ENCODE measurements at regions not wholly inside any gene's neighbourhood (a gene's known extent, or its start where the extent isn't known, plus 50 kb on each side); places are given as distances from the start of the nearest gene placed in this dataset.

DNA sequence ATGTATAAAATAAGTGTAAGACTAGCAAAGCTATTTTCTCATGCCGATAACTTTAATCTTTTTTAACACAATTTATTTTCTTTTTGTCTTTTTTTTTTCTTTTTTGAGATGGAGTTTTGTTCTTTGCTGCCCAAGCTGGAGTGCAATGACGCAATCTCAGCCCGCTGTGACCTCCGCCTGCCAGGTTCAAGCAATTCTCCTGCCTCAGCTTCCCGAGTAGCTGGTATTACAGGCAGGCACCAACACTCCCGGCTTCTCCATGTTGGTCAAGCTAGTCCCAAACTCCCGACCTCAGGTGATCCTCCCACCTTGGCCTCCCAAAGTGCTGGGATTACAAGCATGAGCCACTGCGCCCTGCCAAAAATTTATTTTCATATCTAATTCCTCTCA is 164.2 kb upstream of the SLIT2 start:
- Mint-ChIP-seq H3K4me3 (ENCODE audit: unreplicated experiment) (no peak overlapping the region), H3K27ac (ENCODE audit: unreplicated experiment) (no peak overlapping the region), H3K9me3 (ENCODE audit: unreplicated experiment) (no peaks in the 10 kb centered on the region), H3K4me1 (ENCODE audit: low read depth, unreplicated experiment) (no peaks in the 10 kb centered on the region), H3K36me3 (ENCODE audit: unreplicated experiment) (no peaks in the 10 kb centered on the region), H3K27me3 (ENCODE audit: unreplicated experiment) (no peaks in the 10 kb centered on the region)
- no peak for DNase-seq
- TF ChIP-seq, protein P1, sequence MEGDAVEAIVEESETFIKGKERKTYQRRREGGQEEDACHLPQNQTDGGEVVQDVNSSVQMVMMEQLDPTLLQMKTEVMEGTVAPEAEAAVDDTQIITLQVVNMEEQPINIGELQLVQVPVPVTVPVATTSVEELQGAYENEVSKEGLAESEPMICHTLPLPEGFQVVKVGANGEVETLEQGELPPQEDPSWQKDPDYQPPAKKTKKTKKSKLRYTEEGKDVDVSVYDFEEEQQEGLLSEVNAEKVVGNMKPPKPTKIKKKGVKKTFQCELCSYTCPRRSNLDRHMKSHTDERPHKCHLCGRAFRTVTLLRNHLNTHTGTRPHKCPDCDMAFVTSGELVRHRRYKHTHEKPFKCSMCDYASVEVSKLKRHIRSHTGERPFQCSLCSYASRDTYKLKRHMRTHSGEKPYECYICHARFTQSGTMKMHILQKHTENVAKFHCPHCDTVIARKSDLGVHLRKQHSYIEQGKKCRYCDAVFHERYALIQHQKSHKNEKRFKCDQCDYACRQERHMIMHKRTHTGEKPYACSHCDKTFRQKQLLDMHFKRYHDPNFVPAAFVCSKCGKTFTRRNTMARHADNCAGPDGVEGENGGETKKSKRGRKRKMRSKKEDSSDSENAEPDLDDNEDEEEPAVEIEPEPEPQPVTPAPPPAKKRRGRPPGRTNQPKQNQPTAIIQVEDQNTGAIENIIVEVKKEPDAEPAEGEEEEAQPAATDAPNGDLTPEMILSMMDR (IDR thresholded peaks at IDR 0.05; ENCODE audit: partially characterized antibody, unreplicated experiment) = no peak

DNA sequence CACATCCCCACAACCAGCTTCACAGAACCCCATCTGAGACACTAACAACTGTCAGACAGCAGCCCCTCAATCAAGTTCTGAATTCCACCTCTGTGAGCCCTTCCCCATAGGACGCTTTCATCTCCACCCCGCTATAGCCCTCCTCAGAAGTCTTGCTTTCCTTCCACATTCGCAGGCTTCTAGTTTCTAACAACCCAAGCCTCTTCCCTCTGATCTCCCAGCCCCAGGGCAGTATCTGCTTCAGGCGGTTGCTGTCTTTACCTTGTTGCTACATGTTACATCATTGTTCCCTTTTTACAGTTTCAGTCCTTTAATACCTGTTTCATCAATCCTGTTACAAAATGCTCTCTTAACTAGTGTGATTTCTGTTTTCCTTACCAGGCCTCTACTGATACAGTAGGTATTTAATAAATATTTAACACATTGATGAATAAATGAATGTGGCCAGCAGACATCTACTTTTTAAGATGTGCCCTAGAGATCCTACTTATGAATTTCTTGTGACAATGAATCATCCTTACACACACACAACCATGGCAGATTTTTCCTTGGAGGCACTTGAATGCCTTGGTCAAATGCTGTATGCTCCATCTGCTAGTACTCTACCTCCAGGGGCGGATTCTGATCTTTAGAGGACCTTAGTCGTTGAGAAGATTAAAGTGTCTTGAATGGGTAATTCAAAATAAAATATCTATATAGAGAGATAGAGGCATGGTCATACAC is 164.7 kb upstream of the SLIT2 start:
- TF ChIP-seq, protein P1 (IDR thresholded peaks at IDR 0.05; ENCODE audit: partially characterized antibody, unreplicated experiment) = no peak
- H3K9me3 Mint-ChIP-seq (ENCODE audit: unreplicated experiment) = no peaks in the 10 kb centered on the region
- H3K27ac Mint-ChIP-seq (ENCODE audit: unreplicated experiment) = no peak overlapping the region
- no peak for DNase-seq
- H3K4me3 Mint-ChIP-seq (ENCODE audit: unreplicated experiment) = no peak overlapping the region
- H3K27me3 Mint-ChIP-seq (ENCODE audit: unreplicated experiment) = no peaks in the 10 kb centered on the region
- H3K4me1 Mint-ChIP-seq (ENCODE audit: low read depth, unreplicated experiment) = no peaks in the 10 kb centered on the region
- no peaks in the 10 kb centered on the region for H3K36me3 Mint-ChIP-seq (ENCODE audit: unreplicated experiment)

DNA sequence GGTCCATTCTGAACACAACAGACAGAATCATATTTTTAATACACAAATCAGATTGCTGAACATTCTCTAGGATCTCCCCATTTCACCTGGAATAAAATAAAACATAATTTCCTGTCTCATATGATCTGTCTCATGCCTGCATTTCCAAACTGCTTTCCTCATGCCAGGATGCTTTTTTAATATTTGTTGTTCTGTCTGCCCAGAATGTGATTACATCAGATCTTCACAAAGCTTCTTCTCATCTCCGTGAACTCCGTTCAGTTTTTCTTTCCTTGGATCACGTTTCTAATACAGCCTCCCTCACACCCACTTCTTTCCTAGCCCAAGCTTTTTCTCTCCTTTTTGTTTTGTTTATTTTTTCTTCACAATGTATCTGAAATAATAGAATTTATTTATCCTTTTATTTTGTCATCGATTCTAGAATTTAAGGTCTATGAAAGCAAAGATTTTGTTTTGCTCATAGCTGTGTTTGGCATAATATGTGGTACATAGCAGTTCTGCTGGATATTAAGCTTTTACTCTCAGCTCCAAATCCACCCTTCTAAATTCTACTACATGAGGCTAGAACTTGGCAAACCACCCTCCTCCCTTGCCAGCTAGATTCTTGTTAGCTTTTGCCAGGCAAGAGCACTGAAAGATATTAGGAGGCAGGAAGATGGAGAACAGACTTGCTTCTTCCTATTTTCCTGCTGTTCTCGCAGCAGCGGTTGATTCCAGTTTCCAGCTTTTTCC is 165.5 kb upstream of the SLIT2 start:
- Mint-ChIP-seq H3K4me1 (ENCODE audit: low read depth, unreplicated experiment) (no peaks in the 10 kb centered on the region), H3K27me3 (ENCODE audit: unreplicated experiment) (no peaks in the 10 kb centered on the region), H3K9me3 (ENCODE audit: unreplicated experiment) (no peaks in the 10 kb centered on the region), H3K36me3 (ENCODE audit: unreplicated experiment) (no peaks in the 10 kb centered on the region), H3K4me3 (ENCODE audit: unreplicated experiment) (no peak overlapping the region), H3K27ac (ENCODE audit: unreplicated experiment) (no peak overlapping the region)
- DNase-seq = no peak
- TF ChIP-seq, protein P1 (IDR thresholded peaks at IDR 0.05; ENCODE audit: partially characterized antibody, unreplicated experiment) = no peak

DNA sequence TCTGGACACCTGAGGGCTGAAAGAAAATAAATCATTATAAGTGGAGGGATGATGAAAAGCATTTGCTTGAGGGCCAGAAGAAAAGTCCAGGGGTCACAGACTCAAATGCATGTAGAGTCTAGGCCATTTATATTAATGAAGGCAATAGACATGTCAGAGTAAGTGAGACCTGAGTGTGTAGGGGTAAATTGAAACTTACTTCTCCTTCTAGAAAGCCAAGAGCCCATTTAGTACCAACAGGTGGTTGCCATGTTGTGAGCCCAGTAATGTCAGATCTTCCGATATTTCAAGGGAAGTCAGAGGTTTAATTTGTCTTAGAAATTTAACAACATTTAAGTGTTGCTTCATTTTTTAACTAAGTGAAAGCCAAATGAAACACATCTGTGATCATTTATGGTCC is 166.1 kb upstream of the SLIT2 start:
- H3K9me3 Mint-ChIP-seq (ENCODE audit: unreplicated experiment) = no peaks in the 10 kb centered on the region
- no peak overlapping the region for H3K27ac Mint-ChIP-seq (ENCODE audit: unreplicated experiment)
- no peaks in the 10 kb centered on the region for H3K36me3 Mint-ChIP-seq (ENCODE audit: unreplicated experiment)
- DNase-seq = no peak
- no peaks in the 10 kb centered on the region for H3K4me1 Mint-ChIP-seq (ENCODE audit: low read depth, unreplicated experiment)
- no peak overlapping the region for H3K4me3 Mint-ChIP-seq (ENCODE audit: unreplicated experiment)
- H3K27me3 Mint-ChIP-seq (ENCODE audit: unreplicated experiment) = no peaks in the 10 kb centered on the region
- TF ChIP-seq, protein P1 (IDR thresholded peaks at IDR 0.05; ENCODE audit: partially characterized antibody, unreplicated experiment) = no peak

DNA sequence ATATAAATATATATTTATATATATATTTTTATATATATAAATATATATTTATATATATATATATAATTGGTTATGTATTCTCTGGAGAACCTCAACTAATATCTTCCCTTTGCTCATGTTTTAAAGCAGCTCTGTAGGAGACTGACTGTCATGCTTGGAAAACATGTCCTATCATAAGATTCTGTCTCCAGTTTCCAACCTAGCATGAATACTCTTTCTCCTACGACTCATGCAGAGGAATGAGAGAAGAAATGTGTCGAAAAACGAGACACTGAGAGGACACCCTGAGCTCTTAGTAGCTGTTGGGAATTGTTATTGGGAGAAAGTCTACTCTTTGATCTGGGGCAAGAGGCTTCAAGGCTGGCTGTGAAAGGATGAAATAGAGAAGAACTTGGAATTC is 166.5 kb upstream of the SLIT2 start:
- no peaks in the 10 kb centered on the region for H3K4me1 Mint-ChIP-seq (ENCODE audit: low read depth, unreplicated experiment)
- no peak for DNase-seq
- no peaks in the 10 kb centered on the region for H3K27me3 Mint-ChIP-seq (ENCODE audit: unreplicated experiment)
- no peak overlapping the region for H3K4me3 Mint-ChIP-seq (ENCODE audit: unreplicated experiment)
- no peak overlapping the region for H3K27ac Mint-ChIP-seq (ENCODE audit: unreplicated experiment)
- TF ChIP-seq, protein P1 (IDR thresholded peaks at IDR 0.05; ENCODE audit: partially characterized antibody, unreplicated experiment) = no peak
- no peaks in the 10 kb centered on the region for H3K36me3 Mint-ChIP-seq (ENCODE audit: unreplicated experiment)
- H3K9me3 Mint-ChIP-seq (ENCODE audit: unreplicated experiment) = no peaks in the 10 kb centered on the region

Measured in glutamatergic neuron (in vitro differentiated cells).